ENCODE measurements at regions not wholly inside any gene's neighbourhood (a gene's known extent, or its start where the extent isn't known, plus 50 kb on each side); places are given as distances from the start of the nearest gene placed in this dataset.
"Not testable (repeated sequence)": the region's sequence is repeated elsewhere in the genome, so short reads cannot be mapped to it uniquely, and the experiment has no call there.

DNA sequence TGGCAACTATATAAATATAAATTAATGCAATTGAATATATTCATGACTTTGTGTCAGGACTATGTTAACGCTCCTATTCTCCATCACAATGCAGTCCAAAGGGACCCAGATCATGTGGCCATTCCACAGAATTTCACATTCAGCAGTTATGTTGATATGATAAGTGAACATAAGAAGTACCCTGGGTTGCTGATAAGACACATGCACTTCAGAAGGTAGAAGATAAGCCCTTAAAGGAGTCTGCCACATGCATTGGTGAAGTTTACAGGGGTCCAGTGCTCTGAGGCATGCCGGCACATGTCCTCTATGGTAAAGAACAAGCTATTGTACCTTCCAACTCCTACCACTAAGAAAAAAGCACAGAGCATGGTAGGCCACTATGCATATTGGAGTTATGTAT lies 76.4 kb downstream of the PHAX start:
- DNase-seq = no peak

DNA sequence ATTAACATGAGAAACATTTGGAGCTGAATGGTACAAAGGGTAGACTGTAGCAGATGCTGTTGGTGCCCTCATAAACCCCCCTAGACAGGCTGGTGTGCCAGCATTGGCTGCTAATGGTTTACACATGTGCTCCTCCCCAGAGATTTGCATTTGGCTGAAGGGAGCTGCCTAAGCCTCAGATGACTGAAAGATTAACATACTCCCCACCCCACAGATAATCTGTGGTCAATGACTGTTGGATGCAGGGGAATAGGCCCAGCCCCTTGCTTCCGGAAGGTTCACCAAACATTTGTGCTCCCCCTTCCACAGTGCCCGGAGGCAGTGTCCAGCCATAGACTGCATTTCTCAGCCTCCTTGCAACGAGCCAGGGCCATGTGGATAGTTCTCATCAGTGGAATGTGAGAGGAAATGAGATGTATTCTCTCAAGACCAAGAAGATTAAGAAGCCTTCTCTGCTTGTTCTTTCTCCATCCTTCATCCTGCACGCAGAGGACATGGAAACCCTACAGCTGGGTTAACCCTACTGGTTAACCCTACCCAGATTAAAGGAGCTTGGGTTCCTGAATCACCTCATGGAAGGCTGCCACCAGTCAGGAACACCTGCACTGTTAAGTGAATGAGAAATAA lies 79.6 kb downstream of the PHAX start:
- no peak for DNase-seq

DNA sequence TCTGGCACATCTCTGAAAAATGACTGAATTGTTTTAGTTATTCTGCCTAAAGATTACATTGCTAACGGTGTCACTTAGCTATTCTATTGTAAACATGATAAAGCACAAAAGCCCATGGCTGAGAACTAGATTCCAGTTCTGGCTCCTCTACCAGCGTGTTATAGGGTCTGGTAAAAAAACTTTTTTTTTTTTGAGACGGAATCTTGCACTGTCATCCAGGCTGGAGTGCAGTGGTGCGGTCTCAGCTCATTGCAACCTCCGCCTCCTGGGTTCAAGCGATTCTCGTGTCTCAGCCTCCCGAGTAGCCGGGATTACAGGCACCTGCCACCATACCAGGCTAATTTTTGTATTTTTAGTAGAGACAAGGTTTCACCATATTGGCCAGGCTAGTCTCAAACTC lies 80.6 kb downstream of the PHAX start:
- not testable (repeated sequence) for DNase-seq

DNA sequence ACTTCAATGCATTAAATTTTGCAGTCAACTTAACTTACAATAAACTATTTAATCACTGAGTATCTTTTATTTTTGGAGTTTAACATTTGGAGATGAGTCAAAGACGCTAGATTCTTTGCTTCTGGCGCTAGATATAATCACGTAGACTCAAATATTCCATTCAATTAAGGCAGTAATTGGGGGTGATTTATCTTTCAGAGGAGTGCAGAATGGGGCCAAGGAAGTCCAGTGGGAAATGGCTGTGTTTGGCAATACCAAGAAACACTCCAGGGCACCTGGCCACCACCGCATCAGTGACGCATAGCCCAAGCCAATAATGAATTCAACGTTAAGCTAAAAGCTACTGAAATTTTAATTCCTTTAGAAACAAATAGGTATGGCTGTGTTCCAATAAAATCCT lies 81.2 kb downstream of the PHAX start:
- no peak for DNase-seq

DNA sequence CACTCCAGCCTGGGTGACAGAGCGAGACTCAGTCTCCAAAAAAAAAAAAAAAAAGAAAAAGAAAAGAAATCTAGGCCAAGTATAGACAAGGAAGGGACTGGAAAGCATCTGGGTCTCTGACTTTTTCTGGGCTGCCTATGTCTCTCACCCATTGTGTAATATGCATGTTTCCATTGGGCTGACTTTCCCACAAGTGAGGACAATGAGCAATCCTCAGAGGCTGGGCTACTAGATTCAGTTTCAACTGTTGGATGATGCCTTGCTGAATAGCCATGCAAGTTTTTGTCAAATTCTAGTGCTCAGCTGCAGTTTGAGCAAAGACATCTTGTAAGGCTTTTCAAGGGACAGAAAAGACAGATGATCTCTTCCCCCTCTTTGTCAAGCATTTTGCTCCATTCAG lies 82.1 kb downstream of the PHAX start:
- no peak for DNase-seq

DNA sequence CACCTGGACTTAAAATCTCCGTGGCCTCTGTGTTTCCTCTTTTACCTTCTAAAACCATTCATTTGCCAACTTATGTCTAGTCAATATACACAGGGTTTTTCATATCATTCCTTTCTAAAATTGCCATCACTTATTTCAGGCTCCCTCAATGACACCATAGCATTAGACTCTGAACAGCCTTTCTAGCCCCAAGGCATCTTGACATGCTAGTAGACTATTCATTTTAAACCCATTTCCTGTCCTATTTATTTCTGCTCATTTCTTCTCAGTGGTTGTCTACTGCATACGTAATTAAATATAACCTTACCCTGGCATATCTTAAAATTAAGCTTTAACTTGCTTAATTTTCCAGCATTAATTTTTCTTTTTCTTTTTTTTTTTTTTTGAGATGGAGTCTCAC lies 83.2 kb downstream of the PHAX start:
- DNase-seq = no peak

DNA sequence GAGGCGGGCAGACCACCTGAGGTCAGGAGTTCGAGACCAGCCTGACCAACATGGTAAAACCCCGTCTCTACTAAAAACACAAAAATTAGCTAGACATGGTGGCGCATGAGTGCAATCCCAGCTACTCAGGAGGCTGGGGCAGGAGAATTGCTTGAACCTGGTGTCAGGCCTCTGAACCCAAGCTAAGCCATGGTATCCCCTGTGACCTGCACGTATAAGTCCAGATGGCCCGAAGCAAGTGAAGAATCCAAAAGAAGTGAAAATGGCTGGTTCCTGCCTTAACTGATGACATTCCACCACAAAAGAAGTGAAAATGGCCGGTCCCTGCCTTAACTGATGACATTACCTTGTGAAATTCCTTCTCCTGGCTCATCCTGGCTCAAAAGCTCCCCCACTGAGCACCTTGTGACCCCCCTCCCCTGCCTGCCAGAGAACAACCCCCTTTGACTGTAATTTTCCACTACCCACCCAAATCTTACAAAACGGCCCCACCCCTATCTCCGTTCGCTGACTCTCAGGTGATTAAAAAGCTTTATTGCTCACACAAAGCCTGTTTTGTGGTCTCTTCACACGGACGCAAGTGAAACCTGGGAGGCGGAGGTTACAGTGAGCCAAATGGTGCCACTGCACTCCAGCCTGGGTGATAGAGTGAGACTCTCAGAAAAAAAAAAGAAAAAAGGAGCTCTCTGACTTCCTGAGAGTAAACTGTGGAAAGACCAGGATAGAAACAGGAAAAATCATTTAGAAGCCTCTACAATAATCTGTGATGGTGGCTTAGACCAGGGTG lies 84.1 kb downstream of the PHAX start:
- peak; percentile 73 for DNase-seq

DNA sequence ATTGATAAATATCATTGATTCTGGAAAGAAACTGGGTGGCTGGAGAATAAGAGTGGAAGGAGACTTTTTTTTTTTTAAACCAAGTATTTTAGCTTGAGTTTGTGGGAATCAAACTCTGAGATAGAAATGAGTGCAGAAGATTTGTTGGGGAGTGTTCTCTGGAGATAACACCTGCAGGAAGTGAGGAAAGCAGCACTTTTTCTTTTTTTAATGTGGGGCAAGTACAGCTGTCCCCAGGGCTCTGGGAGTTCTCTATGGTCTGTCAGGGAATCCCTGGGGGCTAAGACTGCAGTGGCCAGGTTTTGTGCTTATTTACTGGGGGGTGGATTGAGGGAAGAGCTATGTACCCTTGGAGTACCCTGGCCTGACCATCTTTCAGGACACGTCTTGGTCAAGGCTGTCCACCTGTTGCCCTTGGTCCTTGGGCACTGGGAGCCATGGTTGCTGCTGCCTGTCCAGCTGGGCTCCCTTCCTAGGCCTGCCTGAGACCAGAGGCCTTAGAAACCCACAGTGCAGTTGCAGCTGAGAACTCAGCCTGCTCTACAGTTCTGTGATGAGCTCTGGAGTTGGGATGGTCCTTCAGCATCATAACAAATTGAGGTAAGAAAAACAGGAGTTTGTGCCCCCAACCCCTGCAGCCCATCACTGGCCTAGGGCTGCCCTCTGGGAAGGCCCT lies 85.8 kb downstream of the PHAX start:
- no peak for DNase-seq

DNA sequence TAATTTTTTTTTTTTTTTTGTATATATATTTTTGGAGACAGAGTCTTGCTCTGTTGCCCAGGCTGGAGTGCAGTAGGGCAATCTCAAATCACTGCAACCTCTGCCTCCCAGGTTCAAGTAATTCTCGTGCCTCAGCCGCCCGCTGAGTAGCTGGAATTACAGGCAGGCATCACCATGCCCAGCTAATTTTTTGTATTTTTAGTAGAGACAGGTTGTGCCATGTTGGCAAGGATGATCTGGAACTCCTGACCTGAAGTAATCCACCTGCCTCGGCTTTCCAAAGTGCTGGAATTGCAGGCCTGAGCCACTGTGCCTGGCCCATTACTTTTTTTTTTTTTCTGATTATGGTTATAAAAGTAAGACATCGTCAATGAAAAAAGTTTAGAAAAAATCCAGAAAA lies 84.0 kb upstream of the LMNB1 start:
- DNase-seq = no peak

DNA sequence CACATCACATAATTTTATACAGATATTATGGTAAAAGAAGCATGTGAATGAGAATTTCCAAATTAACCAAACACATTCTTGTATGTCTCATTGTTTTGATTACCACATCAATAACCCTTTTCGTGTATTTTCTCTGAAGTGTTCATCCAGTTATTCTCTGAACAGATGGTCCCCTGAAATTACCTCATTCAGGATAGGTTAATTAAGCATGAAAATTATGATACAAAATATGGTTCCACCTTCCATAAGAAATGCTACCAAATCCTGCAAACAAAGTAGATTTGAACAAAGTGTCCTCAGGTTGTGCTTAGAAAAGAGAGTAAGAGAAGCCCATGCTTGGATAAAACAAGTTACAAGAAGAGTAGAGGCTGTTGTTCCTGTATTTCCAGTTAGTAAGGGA lies 83.1 kb upstream of the LMNB1 start:
- no peak for DNase-seq

DNA sequence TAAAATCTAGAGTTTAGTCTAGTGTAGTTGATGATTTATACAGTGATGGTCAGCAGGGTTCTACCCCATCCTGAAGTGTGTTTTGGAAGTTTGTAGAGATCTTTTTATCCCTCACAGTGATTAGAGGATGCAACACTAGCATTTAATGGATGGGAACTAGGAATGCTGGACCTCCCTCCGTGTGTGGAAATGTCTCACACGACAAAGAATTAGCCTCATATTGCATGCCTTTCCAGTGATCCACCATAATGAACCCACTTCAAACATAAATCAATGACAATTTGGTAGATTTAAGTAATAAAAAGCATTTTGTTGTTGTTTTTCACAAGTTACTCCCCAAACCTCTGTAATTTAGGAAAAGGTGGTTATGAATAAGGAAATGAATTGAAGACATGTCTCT lies 82.5 kb upstream of the LMNB1 start:
- DNase-seq = no peak

DNA sequence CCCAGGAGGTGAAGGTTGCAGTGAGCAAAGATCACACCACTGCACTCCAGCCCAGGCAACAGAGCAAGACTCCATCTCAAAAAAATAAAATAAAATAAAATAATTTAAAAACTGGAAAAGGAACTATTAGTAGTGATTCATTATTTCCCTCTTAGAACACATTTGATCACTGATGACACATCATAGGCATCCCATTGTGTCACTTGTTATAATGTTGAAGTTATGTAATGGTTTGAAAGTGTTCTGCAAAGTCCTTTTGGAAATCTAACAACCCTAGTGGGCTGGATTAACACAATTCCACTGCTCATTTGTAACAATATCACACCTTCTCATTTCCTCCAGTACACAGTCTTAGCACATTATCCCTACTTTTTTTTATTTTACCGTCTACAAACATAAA lies 81.8 kb upstream of the LMNB1 start:
- no peak for DNase-seq

DNA sequence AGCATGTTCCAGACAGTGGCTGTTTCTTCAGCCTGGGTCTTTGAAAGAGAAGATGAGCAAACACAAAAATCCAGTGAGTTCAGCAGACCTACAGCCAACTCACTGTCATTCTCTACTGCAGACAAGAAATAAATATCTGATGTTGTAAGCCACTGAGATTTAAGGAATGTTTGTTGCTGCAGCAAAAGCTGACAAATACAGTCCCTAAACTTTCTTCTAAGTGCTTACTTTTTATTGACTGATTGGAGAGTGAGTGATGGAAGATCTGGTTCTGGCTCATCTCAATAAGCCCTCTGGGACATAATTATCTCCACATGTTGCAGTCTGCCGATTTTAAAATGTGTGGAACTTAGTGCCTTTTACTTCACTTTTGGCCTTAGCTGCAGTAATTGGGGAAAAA lies 69.9 kb upstream of the LMNB1 start:
- no peak for DNase-seq

DNA sequence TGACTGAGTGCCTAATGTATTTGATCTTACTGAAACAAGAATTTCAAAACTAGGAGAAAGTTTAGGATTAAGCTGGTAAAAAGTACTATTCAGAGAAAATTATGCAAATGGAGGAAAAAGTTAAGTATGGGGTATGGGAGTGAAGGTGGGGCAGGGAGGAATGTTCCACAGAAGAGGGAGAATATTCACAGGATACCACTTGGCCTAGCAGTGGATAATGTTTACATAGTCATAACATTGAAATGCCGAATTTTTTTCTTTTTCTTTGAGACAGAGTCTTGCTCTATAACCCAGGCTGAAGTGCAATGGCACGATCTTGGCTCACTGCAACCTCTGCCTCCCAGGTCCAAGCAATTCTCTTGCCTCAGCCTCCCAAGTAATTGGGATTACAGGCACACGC lies 61.2 kb upstream of the LMNB1 start:
- DNase-seq = no peak

DNA sequence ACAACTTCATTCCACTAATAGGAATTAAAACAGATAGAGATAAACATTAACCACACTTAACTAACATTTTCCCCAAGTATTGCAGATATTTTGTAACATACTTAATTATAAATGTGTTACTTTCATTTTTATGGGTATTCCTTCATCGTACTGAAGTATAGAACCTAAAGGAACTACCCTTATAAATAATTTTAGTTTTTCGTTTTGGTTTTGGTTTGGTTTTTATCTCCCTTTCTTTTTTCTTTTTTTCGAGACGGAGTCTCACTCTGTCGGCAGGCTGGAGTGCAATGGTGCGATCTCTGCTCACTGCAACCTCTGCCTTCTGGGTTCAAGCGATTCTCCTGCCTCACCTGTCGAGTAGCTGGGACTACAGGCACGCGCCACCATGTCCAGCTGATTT lies 60.1 kb upstream of the LMNB1 start:
- no peak for DNase-seq

DNA sequence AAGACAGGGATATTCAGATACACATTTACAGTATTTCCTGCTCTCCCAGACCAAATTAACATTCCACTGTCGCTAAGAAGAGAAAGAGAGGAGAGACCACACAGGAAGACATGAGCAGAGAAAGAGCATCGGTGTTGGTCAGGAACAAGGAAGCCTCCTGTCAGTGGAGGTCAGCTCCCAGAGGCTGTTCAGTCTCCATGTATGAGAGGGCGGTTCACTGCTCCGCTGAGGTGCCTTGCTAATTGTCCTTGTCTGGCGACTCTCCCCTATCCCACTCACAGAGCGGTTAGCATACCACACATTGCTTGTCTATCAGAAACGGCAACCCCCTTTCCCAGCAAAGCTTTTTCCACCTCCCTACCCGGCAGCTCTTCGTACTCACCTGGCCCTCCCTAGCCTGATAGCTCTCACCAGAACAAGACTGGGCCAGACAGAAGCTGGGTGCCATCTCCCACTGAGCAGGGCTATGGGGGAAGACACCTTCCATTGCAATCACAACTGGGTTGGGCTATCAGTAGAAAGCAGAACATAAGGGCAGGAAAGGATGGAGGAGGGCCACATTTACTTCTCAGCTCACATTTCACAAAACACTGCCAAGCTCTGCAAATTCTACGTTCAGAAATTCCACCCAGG lies 58.6 kb upstream of the LMNB1 start:
- DNase-seq = no peak

DNA sequence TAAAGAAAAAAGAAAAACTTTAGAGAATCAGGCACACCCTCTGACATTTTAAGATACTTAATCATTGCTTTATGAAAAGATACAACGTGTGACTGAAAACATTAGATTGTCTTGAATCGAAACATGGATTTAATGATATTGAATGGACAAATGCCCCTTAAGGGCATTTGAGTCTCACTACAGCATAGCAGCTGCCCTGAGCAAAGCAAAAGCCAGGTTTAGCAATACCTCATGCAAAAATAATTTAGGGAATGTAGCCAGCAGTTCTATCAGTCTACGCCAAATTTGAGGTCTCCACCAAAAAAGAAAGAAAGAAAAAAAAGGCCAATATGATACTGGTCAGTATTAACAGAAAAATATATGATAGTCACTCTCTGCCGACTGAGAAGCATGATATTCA lies 56.6 kb upstream of the LMNB1 start:
- DNase-seq = no peak

DNA sequence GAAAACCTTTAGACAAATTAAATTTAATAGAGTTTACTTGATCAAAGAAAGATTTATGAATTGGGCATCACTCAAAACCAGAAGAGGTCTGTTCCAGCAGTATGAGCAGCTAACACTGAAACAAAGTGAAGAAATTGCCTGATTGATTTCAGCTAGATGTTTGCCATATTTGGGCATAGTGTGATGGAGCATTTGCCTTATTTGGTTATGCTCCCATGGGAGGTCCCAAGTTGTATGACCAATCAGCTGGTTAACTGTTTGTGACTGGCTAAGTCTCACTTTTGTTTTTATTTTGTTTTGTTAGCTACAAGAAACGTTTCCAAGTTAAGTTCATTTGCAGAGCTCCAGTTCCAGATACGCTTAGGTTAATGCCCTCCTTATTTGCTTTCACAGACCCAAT lies 53.3 kb upstream of the LMNB1 start:
- DNase-seq = no peak

Measured in activated naive CD4-positive, alpha-beta T cell treated with anti-CD3 and anti-CD28 coated beads, Interleukin-2, amount 50 U/mL, for 16 hours (primary cell).